Thyroid gland (tissue), 4 donors: ENCODE measurements at regions not wholly inside any gene's neighbourhood (a gene's known extent, or its start where the extent isn't known, plus 50 kb on each side); places are given as distances from the start of the nearest gene placed in this dataset.

Source experiments
- DNase-seq, 2 donors: peaks; one replicate each; pipeline ENCODE4 v3.0.0-alpha.2; 2019
- H3K27ac ChIP-seq, 3 donors: fragments of 200-600 bp; sonication (generic); 1 replicate in 2 of 3; 2 replicates in 1 of 3; pipeline ENCODE4 v1.5.1; 2016 to 2019; ENCODE audit warnings: mild to moderate bottlenecking in 1 of 3, moderate library complexity in 1 of 3
- H3K27me3 ChIP-seq: fragments of 200-600 bp; sonication (generic); one replicate; pipeline ENCODE4 v1.5.1; 2019
- H3K36me3 ChIP-seq, 2 donors: fragments of 200-600 bp; sonication (generic); one replicate each; pipeline ENCODE4 v1.5.1; 2016 to 2019
- H3K4me1 ChIP-seq, 2 donors: fragments of 200-600 bp; sonication (generic); one replicate each; pipeline ENCODE4 v1.5.1; 2017 to 2019
- H3K4me3 ChIP-seq, 3 donors: fragments of 200-600 bp; sonication (generic); replicated peaks in 1 of 3; 1 replicate in 2 of 3; 2 replicates in 1 of 3; pipeline ENCODE4 v1.5.1; 2016; ENCODE audit warnings: mild to moderate bottlenecking in 1 of 3
- H3K9me3 ChIP-seq: fragments of 200-600 bp; sonication (generic); one replicate; pipeline ENCODE4 v1.5.1; 2017
- CTCF ChIP-seq, 6 experiments: fragments of 200-600 bp in 3 of 6; fragments of 450-650 bp in 3 of 6; sonication (generic) in 3 of 6; IDR thresholded peaks; one replicate each; pipeline ENCODE4 v1.5.1; 2016 to 2019; ENCODE audit warnings: antibody characterized with exemption in 6 of 6, mild to moderate bottlenecking in 2 of 6, inconsistent platforms in 1 of 6, moderate library complexity in 1 of 6
- POLR2A ChIP-seq, 2 donors: fragments of 450-650 bp; IDR thresholded peaks; one replicate each; pipeline ENCODE4 v1.6.1; 2017; ENCODE audit warnings: antibody characterized with exemption in 2 of 2, mild to moderate bottlenecking in 2 of 2, moderate library complexity in 1 of 2
- WGBS, 2 donors: methylation state at CpG; one replicate each; pipeline ENCODE4 v1.1.5; 2017; 5-methylcytosine and 5-hydroxymethylcytosine counted together
- intact Hi-C: fragments of 100-400 bp; cut with DNase I; formaldehyde crosslinking; loops from one replicate; pipeline ENCODE4 v1.15.1; 2023

- Histone ChIP-seq H3K9me3 (no peaks in the 10 kb centered on the region), H3K27me3 (no peaks in the 10 kb centered on the region), H3K36me3 (no peaks in the 10 kb centered on the region), H3K4me1 (no peaks in the 10 kb centered on the region), H3K4me3 (no peak overlapping the region), H3K27ac (no peak overlapping the region)
- 78 to 80% methylated on average over 13 to 25 of the region's 38 CpGs for WGBS, 2 donors
- intact Hi-C loops = no loop called here
- no peak for TF ChIP-seq POLR2A (IDR thresholded peaks at IDR 0.05)
- no peak for TF ChIP-seq CTCF (IDR thresholded peaks at IDR 0.05)
- DNase-seq = no peak
Observed at GRCh38 chr7:1329966-1330800, 97.5 kb downstream of the UNCX start.

GRCh38 chr7:1330801-1331425 is 98.2 kb downstream of the UNCX start:
- WGBS, 2 donors = 75 to 79% methylated on average over 22 to 32 of the region's 39 CpGs
- DNase-seq = no peak
- Histone ChIP-seq H3K9me3 (no peaks in the 10 kb centered on the region), H3K4me1 (no peaks in the 10 kb centered on the region), H3K27ac (no peak overlapping the region), H3K36me3 (no peaks in the 10 kb centered on the region), H3K4me3 (no peak overlapping the region), H3K27me3 (no peaks in the 10 kb centered on the region)
- intact Hi-C loops = no loop called here
- TF ChIP-seq POLR2A (IDR thresholded peaks at IDR 0.05) = no peak
- TF ChIP-seq CTCF (IDR thresholded peaks at IDR 0.05) = no peak

- H3K27me3 ChIP-seq = no peaks in the 10 kb centered on the region
- H3K36me3 ChIP-seq = no peaks in the 10 kb centered on the region
- DNase-seq = no peak
- intact Hi-C loops = no loop called here
- H3K9me3 ChIP-seq = no peaks in the 10 kb centered on the region
- TF ChIP-seq CTCF (IDR thresholded peaks at IDR 0.05) = no peak
- no peak for TF ChIP-seq POLR2A (IDR thresholded peaks at IDR 0.05)
- H3K4me3 ChIP-seq = no peak overlapping the region
- 65% methylated on average over 19 to 21 of the region's 21 CpGs for WGBS, 2 donors
- no peak overlapping the region for H3K27ac ChIP-seq
- no peaks in the 10 kb centered on the region for H3K4me1 ChIP-seq
Observed at GRCh38 chr7:1331561-1332467, 99.1 kb downstream of the UNCX start.

- H3K4me3 ChIP-seq = no peak overlapping the region
- H3K9me3 ChIP-seq = no peaks in the 10 kb centered on the region
- 88 to 94% methylated on average over 3 of the region's 3 CpGs for WGBS, 2 donors
- no peaks in the 10 kb centered on the region for H3K4me1 ChIP-seq
- H3K27ac ChIP-seq = no peak overlapping the region
- TF ChIP-seq CTCF (IDR thresholded peaks at IDR 0.05) (no peak), POLR2A (IDR thresholded peaks at IDR 0.05) (no peak)
- intact Hi-C loops = no loop called here
- no peaks in the 10 kb centered on the region for H3K36me3 ChIP-seq
- DNase-seq = no peak
- H3K27me3 ChIP-seq = no peaks in the 10 kb centered on the region
Observed at GRCh38 chr7:1336509-1336908, 103.8 kb downstream of the UNCX start.
